ENCODE measurements at regions not wholly inside any gene's neighbourhood (a gene's known extent, or its start where the extent isn't known, plus 50 kb on each side); places are given as distances from the start of the nearest gene placed in this dataset.
"Not testable (repeated sequence)": the region's sequence is repeated elsewhere in the genome, so short reads cannot be mapped to it uniquely, and the experiment has no call there.

DNA sequence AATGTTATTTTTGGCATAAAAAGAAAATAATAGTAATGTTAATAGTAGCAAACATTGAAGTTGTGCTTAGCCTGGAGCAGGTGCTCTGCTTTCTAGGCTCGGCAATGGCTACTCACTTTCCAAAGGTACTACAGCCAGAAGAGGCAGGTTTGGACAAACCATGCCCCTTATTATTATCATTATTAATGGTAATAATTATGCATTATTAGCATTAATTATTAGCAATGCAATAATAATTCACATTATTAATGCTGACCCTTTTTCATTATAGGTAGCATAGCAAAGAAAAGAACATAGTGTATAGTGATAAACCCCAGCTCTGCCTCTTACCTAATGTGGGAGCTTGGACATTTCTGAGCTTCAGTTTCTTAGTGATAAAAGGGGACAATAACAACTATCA lies 171.4 kb downstream of the EDEM1 start:
- no peak for DNase-seq

- DNase-seq: no peak
Measured at GRCh38 chr3:5360453-5360852, 172.9 kb downstream of the EDEM1 start.

GRCh38 chr3:5366746-5367145 lies 179.2 kb downstream of the EDEM1 start:
- no peak for DNase-seq

DNA sequence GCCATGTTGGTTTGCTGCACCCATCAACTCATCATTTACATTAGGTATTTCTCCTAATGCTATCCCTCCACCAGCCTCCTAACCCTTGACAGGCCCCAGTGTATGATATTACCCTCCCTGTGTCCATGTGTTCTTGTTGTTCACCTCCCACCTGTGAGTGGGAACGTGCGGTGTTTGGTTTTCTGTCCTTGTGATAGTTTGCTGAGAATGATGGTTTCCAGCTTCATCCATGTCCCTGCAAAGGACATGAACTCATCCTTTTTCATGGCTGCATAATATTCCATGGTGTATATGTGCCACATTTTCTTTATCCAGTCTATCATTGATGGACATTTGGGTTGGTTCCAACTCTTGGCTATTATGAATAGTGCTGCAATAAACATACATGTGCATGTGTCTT lies 184.0 kb downstream of the EDEM1 start:
- not testable (repeated sequence) for DNase-seq

DNA sequence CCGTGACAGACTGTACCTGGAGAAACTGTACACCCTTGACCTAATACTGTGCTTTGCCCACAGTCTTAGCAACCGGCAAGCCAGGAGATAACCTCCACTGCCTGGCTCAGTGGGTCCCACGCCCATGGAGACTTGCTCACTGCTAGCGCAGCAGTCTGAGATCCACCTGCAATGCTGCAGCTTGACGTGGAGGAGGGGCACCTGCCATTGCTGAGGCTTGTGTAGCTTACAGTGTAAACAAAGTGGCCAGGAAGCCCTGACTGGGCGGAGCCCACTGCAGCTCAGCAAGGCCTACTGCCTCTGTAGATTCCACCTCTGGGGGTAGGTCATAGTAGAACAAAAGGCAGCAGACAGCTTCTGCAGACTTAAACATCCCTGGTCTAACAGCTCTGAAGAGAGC lies 189.3 kb downstream of the EDEM1 start:
- DNase-seq: no peak

GRCh38 chr3:5379266-5379665 lies 191.8 kb downstream of the EDEM1 start:
- not testable (repeated sequence) for DNase-seq

DNA sequence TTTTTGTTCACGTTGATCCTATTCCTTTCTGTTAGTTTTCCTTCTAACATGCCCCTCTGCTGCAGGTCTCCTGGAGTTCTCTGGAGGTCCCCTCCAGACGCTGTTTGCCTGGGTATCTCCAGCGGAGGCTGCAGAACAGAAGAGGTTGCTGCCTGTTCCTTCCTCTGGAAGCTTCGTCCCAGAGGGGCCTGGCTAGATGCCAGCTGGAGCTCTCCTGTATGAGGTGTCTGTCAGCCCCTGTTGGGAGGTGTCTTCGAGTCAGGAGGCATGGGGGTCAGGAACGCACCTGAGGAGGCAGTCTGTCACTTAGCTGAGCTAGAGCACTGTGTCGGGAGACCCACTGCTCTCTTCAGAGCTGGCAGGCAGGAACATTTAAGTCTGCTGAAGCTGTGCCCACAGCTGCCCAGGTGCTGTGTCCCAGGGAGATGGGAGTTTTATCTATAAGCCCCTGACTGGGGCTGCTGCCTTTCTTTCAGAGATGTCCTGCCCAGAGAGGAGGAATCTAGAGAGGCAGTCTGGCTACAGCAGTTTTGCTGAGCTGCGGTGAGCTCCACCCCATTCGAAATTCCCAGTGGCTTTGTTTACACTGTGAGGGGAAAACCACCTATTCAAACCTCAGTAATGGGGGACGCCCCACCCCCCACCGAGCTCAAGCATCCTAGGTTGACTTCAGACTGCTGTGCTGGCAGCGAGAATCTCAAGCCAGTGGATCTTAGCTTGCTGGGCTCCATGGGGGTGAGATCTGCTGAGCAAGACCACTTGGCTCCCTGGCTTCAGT lies 196.2 kb downstream of the EDEM1 start:
- DNase-seq: not testable (repeated sequence)

GRCh38 chr3:5384557-5385236 lies 197.2 kb downstream of the EDEM1 start:
- no peak for DNase-seq

DNA sequence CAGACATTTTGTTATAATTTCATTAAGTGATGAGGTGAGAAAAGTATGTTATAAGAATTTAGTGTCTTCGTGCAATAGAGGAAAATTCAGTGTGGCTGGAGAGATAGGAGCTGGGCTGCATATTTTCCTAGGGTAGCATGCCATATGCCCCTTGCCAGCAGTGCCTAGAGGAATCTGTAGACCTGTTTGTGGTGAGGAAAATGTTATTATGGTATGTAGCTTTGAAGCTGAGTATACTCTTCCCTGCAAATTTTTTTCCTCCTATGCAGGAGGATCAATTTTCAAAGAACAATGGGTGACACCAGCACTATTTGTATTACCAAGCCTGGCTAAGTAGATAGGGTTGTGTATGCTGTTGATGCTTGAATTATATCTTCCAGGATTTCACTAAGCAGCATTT lies 200.6 kb downstream of the EDEM1 start:
- DNase-seq: no peak

DNA sequence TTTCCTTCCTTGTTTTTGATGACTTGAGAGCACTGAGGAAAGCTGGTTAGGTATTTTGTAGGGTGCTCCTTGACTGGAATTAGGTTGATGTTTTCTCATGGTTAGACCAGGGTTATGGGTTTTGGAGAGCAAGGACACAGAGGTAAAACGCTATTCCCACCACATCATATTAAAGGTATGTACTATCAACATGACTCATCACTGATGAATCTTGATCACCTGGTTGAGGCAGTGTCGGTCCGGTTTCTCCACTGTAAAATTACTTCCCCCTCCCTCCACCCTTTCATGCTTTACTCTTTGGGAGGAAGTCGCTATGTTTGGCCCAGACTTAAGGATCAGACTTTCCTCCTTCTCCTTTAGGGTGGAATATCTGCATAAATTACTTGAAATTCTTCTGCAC lies 201.6 kb downstream of the EDEM1 start:
- no peak for DNase-seq

DNA sequence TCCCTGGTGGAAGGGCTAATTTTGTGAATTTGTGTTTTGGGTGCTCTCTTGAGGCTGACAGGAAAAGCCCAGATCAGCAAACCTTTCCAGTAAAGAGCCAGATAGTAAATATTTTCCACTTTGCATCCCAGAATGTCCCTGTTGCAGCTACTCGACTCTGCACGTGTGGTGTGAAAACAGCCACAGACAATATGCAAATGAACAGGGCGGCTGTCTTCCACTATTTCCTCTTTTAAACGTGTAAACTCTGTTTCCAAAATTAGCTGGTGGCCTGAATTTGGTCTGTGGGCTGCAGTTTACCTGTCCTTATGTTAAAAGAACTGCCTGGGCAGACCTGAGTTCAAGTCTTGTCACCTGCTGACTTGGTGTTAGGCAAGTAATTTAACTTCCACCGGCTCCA lies 202.7 kb downstream of the EDEM1 start:
- DNase-seq: no peak

- DNase-seq: no peak
Measured at GRCh38 chr3:5390936-5391625, 203.6 kb downstream of the EDEM1 start.

DNA sequence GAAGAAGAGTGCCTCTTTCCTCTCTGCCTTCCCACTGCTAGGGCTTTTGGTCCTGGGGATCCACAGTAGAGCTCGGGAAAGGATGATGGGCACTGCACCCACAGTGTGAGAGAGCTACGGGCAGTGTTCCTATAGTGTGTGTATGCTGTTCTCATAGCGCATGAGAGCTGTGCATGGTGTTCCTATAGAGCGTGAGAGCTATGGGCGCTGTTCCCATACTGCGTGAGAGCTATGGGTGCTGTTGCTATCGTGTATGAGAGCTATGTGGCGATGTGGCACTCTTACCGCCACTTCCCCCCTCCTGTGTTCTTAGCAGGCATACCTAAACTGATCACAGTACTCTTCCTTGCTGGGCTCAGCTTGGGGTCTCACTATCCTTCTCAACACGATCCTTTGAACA lies 213.5 kb downstream of the EDEM1 start:
- no peak for DNase-seq

GRCh38 chr3:5404718-5405117 lies 217.2 kb downstream of the EDEM1 start:
- no peak for DNase-seq

- no peak for DNase-seq
Measured at GRCh38 chr3:5411786-5412185, 224.3 kb downstream of the EDEM1 start.

DNA sequence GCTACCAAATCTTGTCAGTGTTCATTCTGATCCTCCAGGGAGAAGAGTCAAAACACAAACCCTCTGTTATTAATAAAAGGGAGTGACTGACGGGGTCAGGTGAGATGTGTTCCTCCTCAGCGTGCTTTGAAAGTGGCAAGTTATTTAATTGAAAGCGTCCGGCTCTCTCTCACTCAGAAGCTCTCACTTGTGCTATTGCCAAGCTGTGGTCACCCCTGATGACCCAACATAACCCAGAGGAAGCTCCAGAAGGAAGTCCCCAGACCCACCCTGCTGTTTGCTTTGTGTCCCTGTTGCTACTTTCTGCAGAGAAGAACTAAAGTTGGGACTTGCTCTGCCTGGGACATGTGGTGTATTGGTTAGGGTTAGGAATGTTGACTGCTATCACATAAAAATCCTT lies 235.6 kb downstream of the EDEM1 start:
- DNase-seq: no peak

- no peak for DNase-seq
Measured at GRCh38 chr3:5423523-5423922, 236.0 kb downstream of the EDEM1 start.

DNA sequence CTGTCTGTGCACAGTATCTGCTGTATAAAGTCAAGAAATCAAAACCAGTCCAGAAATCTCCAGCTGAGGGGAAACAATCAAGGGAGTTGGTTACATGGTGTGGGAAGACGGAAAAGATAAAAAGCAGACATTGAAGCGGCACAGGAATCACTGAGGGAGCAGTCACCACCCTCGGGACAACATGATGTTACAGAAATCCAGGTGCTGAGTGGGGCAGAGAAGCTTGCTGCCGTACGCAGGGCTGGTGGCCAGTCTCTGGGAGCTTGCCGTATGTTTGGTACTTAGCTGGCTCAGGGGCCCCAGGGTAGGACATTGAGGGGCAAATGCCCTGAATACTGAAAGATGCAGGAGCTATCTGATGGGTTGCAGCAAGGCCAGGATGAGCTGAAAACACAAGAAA lies 237.9 kb downstream of the EDEM1 start:
- DNase-seq: no peak

DNA sequence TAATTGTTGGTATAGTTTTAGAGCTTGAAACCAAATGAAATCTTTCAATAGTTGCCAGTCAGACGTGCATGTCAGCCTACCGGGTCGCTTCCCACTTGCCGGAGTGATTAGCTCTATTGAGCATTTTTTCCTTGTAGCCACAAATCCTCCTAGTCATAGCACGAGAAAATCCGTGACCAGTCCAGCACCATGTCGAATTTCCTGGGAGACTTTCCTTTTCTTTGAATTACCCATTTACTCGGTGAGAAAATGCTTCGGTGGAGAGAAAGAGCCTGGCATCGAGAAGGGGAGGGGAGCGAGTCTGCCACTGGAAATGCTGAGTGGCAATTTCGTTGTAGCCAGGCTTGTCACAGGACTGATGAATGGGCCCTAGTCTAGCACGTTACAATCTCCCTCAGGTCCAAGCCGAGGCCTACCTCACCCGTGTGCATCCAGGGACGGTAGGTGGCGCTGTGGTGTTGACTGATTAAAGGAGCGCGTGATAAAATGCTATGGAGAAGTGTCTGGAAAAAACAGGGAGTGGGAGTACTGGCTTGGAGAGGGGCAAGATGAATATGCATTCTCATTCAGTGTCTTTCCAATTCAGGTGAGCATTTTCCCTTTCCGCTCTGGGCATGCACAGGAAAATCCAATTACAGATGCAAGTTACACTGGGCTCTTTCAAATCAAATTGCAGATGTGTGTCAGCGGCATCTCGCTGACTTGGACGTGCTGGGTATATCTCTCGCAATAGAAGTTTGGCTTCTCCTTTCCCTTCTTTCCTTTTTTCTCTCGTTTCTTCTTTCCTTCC lies 238.8 kb downstream of the EDEM1 start:
- peak; percentile 62 for DNase-seq

GRCh38 chr3:5427021-5427420 lies 239.5 kb downstream of the EDEM1 start:
- DNase-seq: no peak

- no peak for DNase-seq
Measured at GRCh38 chr3:5427938-5428337, 240.4 kb downstream of the EDEM1 start.

DNA sequence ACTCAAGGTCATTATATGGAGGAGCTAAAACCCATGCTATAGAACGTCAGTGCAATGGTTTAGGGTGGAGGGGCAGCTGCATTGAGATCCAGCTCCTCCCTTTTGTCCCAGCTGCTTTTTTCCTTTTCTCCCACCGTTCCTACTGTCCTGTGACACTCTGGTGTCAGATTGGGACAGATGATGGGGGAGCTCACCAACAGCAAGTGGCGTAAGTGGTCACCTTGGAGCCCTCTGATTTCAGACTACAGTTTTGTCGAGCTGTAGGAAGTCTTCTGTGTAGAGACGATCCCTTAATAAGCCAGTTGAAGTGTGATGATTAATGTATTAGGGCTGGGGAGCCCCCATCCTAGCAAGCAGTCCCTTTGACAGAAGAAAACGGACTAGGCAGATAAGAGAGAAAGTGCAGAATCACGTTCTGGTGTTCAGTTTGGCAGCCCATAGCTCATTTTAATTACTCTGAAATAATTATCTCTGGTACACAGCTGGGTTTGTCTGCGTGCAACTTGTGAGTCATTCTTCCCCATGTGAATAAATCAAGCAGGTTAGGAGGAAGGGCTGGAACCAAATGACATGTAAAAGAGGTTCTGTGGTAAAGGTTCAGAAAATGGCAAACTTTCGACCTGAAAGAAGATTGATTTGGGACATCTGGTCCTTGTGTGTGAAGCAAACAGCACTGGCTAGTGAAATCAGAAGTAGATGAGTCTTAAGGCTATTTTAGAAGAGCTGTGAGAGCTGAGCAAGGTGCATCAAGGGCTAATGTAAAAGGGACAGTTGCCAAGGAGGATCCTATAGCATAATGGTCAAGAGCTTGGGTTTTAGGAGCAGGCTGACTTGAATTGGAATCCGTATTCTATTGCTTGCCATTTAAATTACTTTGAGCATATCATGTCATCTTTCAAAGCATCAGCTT lies 241.4 kb downstream of the EDEM1 start:
- no peak for DNase-seq

Data from CD4-positive, alpha-beta T cell treated with Interleukin-17A for 4 hours (primary cell).